G401 (cell line): ENCODE measurements at regions not wholly inside any gene's neighbourhood (a gene's known extent, or its start where the extent isn't known, plus 50 kb on each side); places are given as distances from the start of the nearest gene placed in this dataset.

ENCODE experiments used
- DNase-seq: peaks from one replicate; pipeline ENCODE4 v3.0.0-alpha.2; 2015; ENCODE audit warnings: low spot score
- in situ Hi-C: cut with HindIII; loops from 2 replicates; pipeline ENCODE4 v1.10.0; 2016; ENCODE audit warnings: low sequenced_read_pairs, mixed read lengths

- in situ Hi-C loops = no loop called here
- DNase-seq = no peak
Observed at GRCh38 chr11:128374026-128374425, 213.3 kb downstream of the ETS1 start.

GRCh38 chr11:128372977-128373376, 214.4 kb downstream of the ETS1 start:
- in situ Hi-C loops = no loop called here
- DNase-seq = no peak

- in situ Hi-C loops = no loop called here
- no peak for DNase-seq
Observed at GRCh38 chr11:128367573-128367972, 219.8 kb downstream of the ETS1 start.

GRCh38 chr11:128365044-128365443, 222.3 kb downstream of the ETS1 start:
- in situ Hi-C loops = no loop called here
- no peak for DNase-seq

GRCh38 chr11:128361451-128362020, 225.8 kb downstream of the ETS1 start:
- no peak for DNase-seq

GRCh38 chr11:128359515-128359914, 227.8 kb downstream of the ETS1 start:
- DNase-seq = no peak
- in situ Hi-C loops = no loop called here

More at GRCh38 chr11:128361451-128362020, 225.8 kb downstream of the ETS1 start:
- in situ Hi-C loops = no loop called here

GRCh38 chr11:128357073-128357472, 230.3 kb downstream of the ETS1 start:
- in situ Hi-C loops = no loop called here

GRCh38 chr11:128355558-128355957, 231.8 kb downstream of the ETS1 start:
- no peak for DNase-seq
- in situ Hi-C loops = no loop called here

More at GRCh38 chr11:128357073-128357472, 230.3 kb downstream of the ETS1 start:
- DNase-seq = no peak

GRCh38 chr11:128354476-128354875, 232.9 kb downstream of the ETS1 start:
- no peak for DNase-seq
- in situ Hi-C loops = no loop called here

- DNase-seq = no peak
- in situ Hi-C loops = no loop called here
Observed at GRCh38 chr11:128351168-128351567, 236.2 kb downstream of the ETS1 start.

- DNase-seq = no peak
- in situ Hi-C loops = no loop called here
Observed at GRCh38 chr11:128349650-128350299, 237.6 kb downstream of the ETS1 start.

- in situ Hi-C loops = no loop called here
- DNase-seq = no peak
Observed at GRCh38 chr11:128346804-128347203, 240.6 kb downstream of the ETS1 start.

- in situ Hi-C loops = no loop called here
- no peak for DNase-seq
Observed at GRCh38 chr11:128345316-128345715, 242.0 kb downstream of the ETS1 start.

- DNase-seq = no peak
- in situ Hi-C loops = no loop called here
Observed at GRCh38 chr11:128343870-128344269, 243.5 kb downstream of the ETS1 start.

GRCh38 chr11:128343135-128343514, 244.2 kb downstream of the ETS1 start:
- in situ Hi-C loops = no loop called here

GRCh38 chr11:128342511-128343134, 244.7 kb downstream of the ETS1 start:
- in situ Hi-C loops = no loop called here
- no peak for DNase-seq

More at GRCh38 chr11:128343135-128343514, 244.2 kb downstream of the ETS1 start:
- DNase-seq = no peak

GRCh38 chr11:128341280-128342248, 245.8 kb downstream of the ETS1 start:
- DNase-seq = no peak
- in situ Hi-C loops = no loop called here

- in situ Hi-C loops = no loop called here
Observed at GRCh38 chr11:128339792-128340191, 247.6 kb downstream of the ETS1 start.

GRCh38 chr11:128338811-128339210, 248.5 kb downstream of the ETS1 start:
- in situ Hi-C loops = no loop called here
- no peak for DNase-seq

More at GRCh38 chr11:128339792-128340191, 247.6 kb downstream of the ETS1 start:
- DNase-seq = no peak

GRCh38 chr11:128336203-128336602, 251.2 kb downstream of the ETS1 start:
- no peak for DNase-seq
- in situ Hi-C loops = no loop called here
